GM23338 (cell line): ENCODE measurements at regions not wholly inside any gene's neighbourhood (a gene's known extent, or its start where the extent isn't known, plus 50 kb on each side); places are given as distances from the start of the nearest gene placed in this dataset.

ENCODE experiments used
- ATAC-seq: fragments of 200-7000 bp; cut with Tn5 transposase; 3 replicates; pipeline ENCODE4 v1.9.1; 2020
- DNase-seq: peaks from one replicate; pipeline ENCODE4 v3.0.0-alpha.2; 2015; ENCODE audit warnings: low spot score
- H2AFZ ChIP-seq: fragments of 200-600 bp; sonication (generic); 2 replicates; pipeline ENCODE4 v1.8.0; 2016; ENCODE audit warnings: antibody characterized with exemption, mild to moderate bottlenecking, moderate library complexity
- H3F3A ChIP-seq: fragments of 200-600 bp; sonication (generic); replicated peaks from 2 replicates; pipeline ENCODE4 v1.8.0; 2017; ENCODE audit warnings: antibody characterized with exemption, mixed run types, low read depth
- H3K27ac ChIP-seq: fragments of 200-600 bp; sonication (generic); 2 replicates; pipeline ENCODE4 v1.6.1; 2016; ENCODE audit warnings: low read depth
- H3K27me3 ChIP-seq: fragments of 200-600 bp; sonication (generic); 2 replicates; pipeline ENCODE4 v1.8.0; 2016; ENCODE audit warnings: mild to moderate bottlenecking, mixed run types, moderate library complexity; ENCODE audit not compliant: insufficient read depth
- H3K36me3 ChIP-seq: fragments of 200-600 bp; sonication (generic); 2 replicates; pipeline ENCODE4 v1.8.0; 2016; ENCODE audit warnings: mild to moderate bottlenecking; ENCODE audit not compliant: insufficient read depth
- H3K4me1 ChIP-seq: fragments of 200-600 bp; sonication (generic); 2 replicates; pipeline ENCODE4 v1.8.0; 2016; ENCODE audit warnings: mild to moderate bottlenecking, moderate library complexity; ENCODE audit not compliant: insufficient read depth
- H3K4me2 ChIP-seq: fragments of 200-600 bp; sonication (generic); 2 replicates; pipeline ENCODE4 v1.7.1; 2017; ENCODE audit warnings: mixed run types
- H3K4me3 ChIP-seq: fragments of 200-600 bp; sonication (generic); 2 replicates; pipeline ENCODE4 v1.6.1; 2016; ENCODE audit warnings: mixed run types
- H3K79me2 ChIP-seq: fragments of 200-600 bp; sonication (generic); replicated peaks from 2 replicates; pipeline ENCODE4 v1.8.0; 2017; ENCODE audit warnings: mild to moderate bottlenecking; ENCODE audit not compliant: insufficient read depth
- H3K9me2 ChIP-seq: fragments of 200-600 bp; sonication (generic); 2 replicates; pipeline ENCODE4 v1.8.0; 2017; ENCODE audit not compliant: insufficient read depth
- H4K20me1 ChIP-seq: fragments of 200-600 bp; sonication (generic); replicated peaks from 2 replicates; pipeline ENCODE4 v1.8.0; 2017; ENCODE audit warnings: mild to moderate bottlenecking; ENCODE audit not compliant: insufficient read depth
- H3K27ac Mint-ChIP-seq: 2 replicates; pipeline ENCODE4 v1.8.0; 2020; ENCODE audit warnings: inconsistent platforms, mild to moderate bottlenecking, moderate library complexity, mixed read lengths
- H3K27me3 Mint-ChIP-seq: 3 replicates; pipeline ENCODE4 v1.8.0; 2022; ENCODE audit warnings: low read depth, mild to moderate bottlenecking, moderate library complexity, mixed read lengths, inconsistent platforms; ENCODE audit not compliant: insufficient read depth, poor library complexity
- H3K36me3 Mint-ChIP-seq: 3 replicates; pipeline ENCODE4 v1.8.0; 2021; ENCODE audit warnings: low read depth, mild to moderate bottlenecking, inconsistent platforms, moderate library complexity, mixed read lengths
- H3K4me1 Mint-ChIP-seq: 3 replicates; pipeline ENCODE4 v1.8.0; 2020; ENCODE audit warnings: mild to moderate bottlenecking, inconsistent platforms, mixed read lengths
- H3K4me3 Mint-ChIP-seq: 3 replicates; pipeline ENCODE4 v1.8.0; 2021; ENCODE audit warnings: moderate library complexity, mild to moderate bottlenecking, inconsistent platforms, mixed read lengths
- H3K9me3 Mint-ChIP-seq: 3 replicates; pipeline ENCODE4 v1.8.0; 2020; ENCODE audit warnings: moderate library complexity, mild to moderate bottlenecking, inconsistent platforms, mixed read lengths
- CREB1 ChIP-seq: fragments of 250-450 bp; sonication (Bioruptor Pico); IDR thresholded peaks from 2 replicates; pipeline ENCODE4 v1.5.0; 2020; ENCODE audit warnings: low read depth, mild to moderate bottlenecking, moderate library complexity
- CTCF ChIP-seq, 2 experiments: fragments of 200-600 bp in 1 of 2; sonication (generic) in 1 of 2; conservative IDR thresholded peaks; 2 replicates each; pipeline versions ENCODE4 v1.5.1 to v1.6.1; 2016 to 2017; ENCODE audit warnings: antibody characterized with exemption in 2 of 2, low read depth in 2 of 2, mild to moderate bottlenecking in 2 of 2, moderate library complexity in 1 of 2
- ETS1 ChIP-seq: IDR thresholded peaks from 2 replicates; pipeline ENCODE4 v1.6.1; 2016; ENCODE audit warnings: antibody characterized with exemption
- EZH2 ChIP-seq: fragments of 200-600 bp; sonication (generic); IDR thresholded peaks from one replicate; pipeline ENCODE4 v1.8.0; 2017; ENCODE audit warnings: antibody characterized with exemption, mild to moderate bottlenecking, low read depth; ENCODE audit not compliant: unreplicated experiment
- EZH2phosphoT487 ChIP-seq: fragments of 200-600 bp; sonication (generic); IDR thresholded peaks from one replicate; pipeline ENCODE4 v1.8.1; 2018; ENCODE audit warnings: antibody characterized with exemption; ENCODE audit not compliant: unreplicated experiment
- POLR2AphosphoS5 ChIP-seq: IDR thresholded peaks from 2 replicates; pipeline ENCODE4 v1.6.1; 2016; ENCODE audit warnings: antibody characterized with exemption, low read depth
- REST ChIP-seq: IDR thresholded peaks from one replicate; pipeline ENCODE4 v1.6.1; 2018; ENCODE audit warnings: antibody characterized with exemption; ENCODE audit not compliant: unreplicated experiment
- STAT1 ChIP-seq: IDR thresholded peaks from one replicate; pipeline ENCODE4 v1.6.1; 2016; ENCODE audit warnings: antibody characterized with exemption; ENCODE audit not compliant: unreplicated experiment
- ZNF331 ChIP-seq: fragments of 250-450 bp; sonication (Bioruptor Pico); IDR thresholded peaks from 2 replicates; pipeline ENCODE4 v1.5.0; 2020; ENCODE audit warnings: low read depth, mild to moderate bottlenecking, moderate library complexity

GRCh38 chr10:128630787-128631252 is 504.6 kb upstream of the MKI67 start:
- DNase-seq (no peak), ATAC-seq (no peak)
- no peaks in the 10 kb centered on the region for H4K20me1 ChIP-seq
- Mint-ChIP-seq H3K4me1 (peaks cover 44% of the 10 kb centered on the region), H3K27me3 (peaks cover 12% of the 10 kb centered on the region), H3K36me3 (peaks cover 8% of the 10 kb centered on the region), H3K9me3 (peaks cover 3% of the 10 kb centered on the region; the same call in 1 of the 3 replicates), H3K4me3 (no peak overlapping the region), H3K27ac (peak overlapping the region; percentile 51; the same call in 1 of the 2 replicates)
- peaks cover 2% of the 10 kb centered on the region; the same call in 1 of the 2 replicates for H3K9me2 ChIP-seq
- 0 out of 2 replicates have a peak overlapping the region, but pooled peaks have one; percentile 17 for H3K4me2 ChIP-seq
- no peaks in the 10 kb centered on the region for H3K27me3 ChIP-seq
- peaks cover 12% of the 10 kb centered on the region; the same call in 1 of the 2 replicates for H3K4me1 ChIP-seq
- no peak overlapping the region for H3K4me3 ChIP-seq
- no peaks in the 10 kb centered on the region for H3K36me3 ChIP-seq
- no peak for TF ChIP-seq EZH2phosphoT487
- no peak for TF ChIP-seq REST
- no peak for TF ChIP-seq POLR2AphosphoS5
- TF ChIP-seq EZH2: no peak
- no peak for TF ChIP-seq ZNF331
- TF ChIP-seq ETS1: no peak
- TF ChIP-seq STAT1: no peak
- no peak for TF ChIP-seq CTCF (conservative IDR thresholded peaks at IDR 0.05; ENCODE audit: low read depth in 2 of 2)
- TF ChIP-seq CREB1 (CRISPR knock-in tag): no peak
- H3K79me2 ChIP-seq: no peaks in the 10 kb centered on the region
- H3K27ac ChIP-seq: no peak overlapping the region
- no peaks in the 10 kb centered on the region for H3F3A ChIP-seq
- H2AFZ ChIP-seq: peak overlapping the region; percentile 38; the same call in 1 of the 2 replicates
